Stomach smooth muscle (tissue), 2 donors: ENCODE measurements at regions not wholly inside any gene's neighbourhood (a gene's known extent, or its start where the extent isn't known, plus 50 kb on each side); places are given as distances from the start of the nearest gene placed in this dataset.
"Not testable (repeated sequence)": the region's sequence is repeated elsewhere in the genome, so short reads cannot be mapped to it uniquely, and the experiment has no call there.

Experiments
- H3K27ac ChIP-seq: one replicate; pipeline ENCODE4 v1.7.0; 2013; ENCODE audit warnings: mild to moderate bottlenecking, low read length, inconsistent platforms
- H3K27me3 ChIP-seq, 2 donors: one replicate each; pipeline ENCODE4 v1.7.0; 2013; ENCODE audit warnings: low read length in 2 of 2; ENCODE audit not compliant: insufficient read depth in 2 of 2, control insufficient read depth in 1 of 2
- H3K36me3 ChIP-seq, 2 donors: one replicate each; pipeline ENCODE4 v1.7.0; 2013; ENCODE audit warnings: low read length in 2 of 2; ENCODE audit not compliant: control insufficient read depth in 2 of 2, insufficient read depth in 2 of 2
- H3K4me1 ChIP-seq: one replicate; pipeline ENCODE4 v1.7.0; 2013; ENCODE audit warnings: low read length; ENCODE audit not compliant: control insufficient read depth, insufficient read depth
- H3K4me3 ChIP-seq, 2 donors: one replicate each; pipeline ENCODE4 v1.7.0; 2013; ENCODE audit warnings: low read length in 2 of 2
- H3K9ac ChIP-seq, 2 donors: one replicate each; pipeline ENCODE4 v1.7.0; 2013; ENCODE audit warnings: low read length in 2 of 2, mild to moderate bottlenecking in 1 of 2
- H3K9me3 ChIP-seq, 2 donors: one replicate each; pipeline ENCODE4 v1.7.0; 2013; ENCODE audit warnings: low read length in 2 of 2; ENCODE audit not compliant: control insufficient read depth in 2 of 2
- donor health status: healthy.
- donor health status: Pancreatic carcinoma.

- not testable (repeated sequence) for H3K4me3 ChIP-seq, H3K27ac ChIP-seq, H3K9ac ChIP-seq, H3K9me3 ChIP-seq, H3K27me3 ChIP-seq, H3K4me1 ChIP-seq, H3K36me3 ChIP-seq
Measured at GRCh38 chr9:2391509-2392132, 230.0 kb upstream of the VLDLR start.

DNA sequence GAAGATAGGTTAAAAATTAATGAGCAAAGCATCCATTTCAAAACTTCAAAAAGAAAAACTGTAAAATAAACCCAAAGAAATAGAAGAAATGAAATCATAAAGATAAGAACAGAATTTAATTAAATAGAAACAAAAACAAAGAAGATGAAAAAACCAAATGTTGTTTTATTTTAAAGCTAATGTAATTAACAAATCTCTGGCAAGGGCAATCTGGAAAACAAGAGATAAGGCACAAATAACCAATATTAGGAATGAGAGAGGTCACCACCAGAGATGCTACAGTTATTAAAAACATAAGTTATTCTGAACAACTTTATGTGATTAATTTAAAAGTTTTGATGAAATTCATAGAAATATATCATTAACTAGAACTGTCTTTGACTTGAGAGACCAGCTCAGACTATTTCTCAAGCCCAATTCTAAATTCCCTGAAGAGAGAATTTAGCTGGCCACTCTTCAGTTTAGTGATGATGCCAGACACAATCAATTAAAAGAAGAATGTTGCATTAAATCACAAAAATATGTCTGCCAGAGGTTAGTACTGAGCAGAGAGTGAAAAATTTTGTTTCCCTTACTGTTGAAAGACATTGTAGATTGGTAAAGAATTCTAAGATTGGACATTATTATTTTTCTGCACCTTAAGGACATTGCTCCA is 227.4 kb upstream of the VLDLR start:
- H3K4me1 ChIP-seq, H3K27me3 ChIP-seq, H3K27ac ChIP-seq, H3K9ac ChIP-seq, H3K9me3 ChIP-seq, H3K36me3 ChIP-seq, H3K4me3 ChIP-seq: not testable (repeated sequence)

GRCh38 chr9:2395814-2396612 is 225.6 kb upstream of the VLDLR start:
- H3K27ac ChIP-seq: no peak overlapping the region
- no peaks in the 10 kb centered on the region for H3K36me3 ChIP-seq
- H3K4me3 ChIP-seq: no peak overlapping the region

GRCh38 chr9:2396622-2397285 is 224.8 kb upstream of the VLDLR start:
- H3K36me3 ChIP-seq: no peaks in the 10 kb centered on the region
- H3K4me3 ChIP-seq: no peak overlapping the region
- no peak overlapping the region for H3K27ac ChIP-seq
- no peaks in the 10 kb centered on the region for H3K27me3 ChIP-seq
- no peak overlapping the region for H3K9ac ChIP-seq
- no peaks in the 10 kb centered on the region for H3K4me1 ChIP-seq
- no peaks in the 10 kb centered on the region for H3K9me3 ChIP-seq

More at GRCh38 chr9:2395814-2396612, 225.6 kb upstream of the VLDLR start:
- no peaks in the 10 kb centered on the region for H3K27me3 ChIP-seq
- no peak overlapping the region for H3K9ac ChIP-seq
- H3K4me1 ChIP-seq: no peaks in the 10 kb centered on the region
- H3K9me3 ChIP-seq: no peaks in the 10 kb centered on the region

GRCh38 chr9:2397875-2398274 is 223.7 kb upstream of the VLDLR start:
- not testable (repeated sequence) for H3K9ac ChIP-seq, H3K36me3 ChIP-seq, H3K4me1 ChIP-seq, H3K4me3 ChIP-seq, H3K27me3 ChIP-seq, H3K27ac ChIP-seq, H3K9me3 ChIP-seq

DNA sequence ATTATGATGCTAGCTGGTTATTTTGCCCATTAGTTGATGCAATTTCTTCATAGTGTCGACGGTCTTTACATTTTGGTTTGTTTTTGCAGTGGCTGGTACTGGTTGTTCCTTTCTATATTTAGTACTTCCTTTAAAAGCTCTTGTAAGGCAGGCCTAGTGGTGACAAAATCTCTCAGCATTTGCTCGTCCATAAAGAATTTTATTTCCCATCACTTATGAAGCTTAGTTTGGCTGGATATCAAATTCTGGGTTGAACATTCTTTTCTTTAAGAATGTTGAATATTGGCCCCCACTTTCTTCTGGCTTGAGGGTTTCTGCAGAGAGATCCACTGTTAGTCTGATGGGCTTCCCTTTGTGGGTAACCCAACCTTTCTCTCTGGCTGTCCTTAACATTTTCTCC is 219.8 kb upstream of the VLDLR start:
- not testable (repeated sequence) for H3K9ac ChIP-seq, H3K4me3 ChIP-seq, H3K27me3 ChIP-seq, H3K9me3 ChIP-seq, H3K4me1 ChIP-seq, H3K27ac ChIP-seq, H3K36me3 ChIP-seq

DNA sequence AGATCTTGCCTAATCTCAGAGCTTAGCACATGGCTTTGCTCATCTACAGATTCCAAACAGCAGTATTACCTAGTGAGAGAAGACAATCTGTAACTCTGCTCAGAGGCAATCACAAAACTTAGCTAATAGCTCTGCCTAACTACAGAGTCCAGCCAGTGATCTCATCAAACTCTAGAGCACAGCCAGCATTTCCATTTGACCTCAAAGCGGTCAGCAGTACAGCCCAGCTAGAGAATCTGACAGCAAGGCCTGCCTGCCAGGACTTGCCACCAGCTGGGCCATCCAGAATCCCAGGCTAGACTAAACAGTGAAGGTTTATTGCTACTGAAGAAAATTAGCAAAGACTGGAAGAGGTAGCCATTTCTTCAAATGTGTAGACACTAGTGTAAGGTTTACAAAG is 217.9 kb upstream of the VLDLR start:
- Histone ChIP-seq H3K9me3 (no peaks in the 10 kb centered on the region), H3K9ac (no peak overlapping the region), H3K27me3 (no peaks in the 10 kb centered on the region), H3K4me3 (no peak overlapping the region), H3K36me3 (no peaks in the 10 kb centered on the region), H3K27ac (no peak overlapping the region), H3K4me1 (no peaks in the 10 kb centered on the region)

- H3K4me3 ChIP-seq: no peak overlapping the region
- H3K4me1 ChIP-seq: no peaks in the 10 kb centered on the region
- H3K27me3 ChIP-seq: no peaks in the 10 kb centered on the region
- H3K27ac ChIP-seq: no peak overlapping the region
- no peaks in the 10 kb centered on the region for H3K36me3 ChIP-seq
- no peak overlapping the region for H3K9ac ChIP-seq
- no peaks in the 10 kb centered on the region for H3K9me3 ChIP-seq
Measured at GRCh38 chr9:2406252-2406651, 215.3 kb upstream of the VLDLR start.

GRCh38 chr9:2407450-2407849 is 214.1 kb upstream of the VLDLR start:
- Histone ChIP-seq H3K27me3 (no peaks in the 10 kb centered on the region), H3K27ac (no peak overlapping the region), H3K4me1 (no peaks in the 10 kb centered on the region), H3K9ac (no peak overlapping the region), H3K4me3 (no peak overlapping the region), H3K36me3 (no peaks in the 10 kb centered on the region), H3K9me3 (no peaks in the 10 kb centered on the region)

DNA sequence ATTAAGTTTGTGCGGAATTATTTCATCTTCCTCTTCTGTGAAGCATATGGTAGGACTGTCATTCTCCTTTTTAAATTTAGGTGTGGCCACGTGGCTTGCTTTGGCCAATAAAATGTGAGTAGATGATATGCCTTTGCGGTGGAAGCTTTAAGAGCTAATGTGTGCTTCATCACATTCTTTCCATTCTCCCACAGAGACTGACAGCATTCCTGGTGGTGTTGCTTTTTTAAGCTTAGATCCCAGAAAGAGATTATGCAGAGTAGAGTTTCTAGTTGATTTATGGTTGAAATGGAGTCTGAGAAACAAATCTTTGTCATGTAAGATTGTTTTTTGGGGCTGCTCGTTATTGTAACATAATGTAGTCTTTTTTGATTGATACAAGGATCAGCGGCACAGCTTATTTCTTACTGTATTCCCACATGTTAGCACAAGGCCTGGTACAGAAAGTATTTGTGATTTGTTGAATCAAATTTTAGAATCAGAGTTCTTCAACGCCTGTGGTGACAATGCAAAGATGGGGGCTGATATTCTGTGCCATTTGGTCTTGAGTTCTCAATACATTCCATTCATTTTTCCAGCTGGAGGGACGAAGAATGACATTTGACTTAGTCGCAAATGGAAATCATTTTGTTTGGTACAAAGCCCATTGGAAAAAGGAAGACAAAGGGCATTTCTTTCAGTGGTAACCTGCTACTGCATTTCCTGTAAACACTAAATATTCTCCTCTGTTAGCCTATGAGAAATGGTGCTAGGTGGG is 209.9 kb upstream of the VLDLR start:
- Histone ChIP-seq H3K9me3 (no peaks in the 10 kb centered on the region), H3K9ac (no peak overlapping the region), H3K4me3 (no peak overlapping the region), H3K27ac (no peak overlapping the region), H3K4me1 (no peaks in the 10 kb centered on the region), H3K27me3 (no peaks in the 10 kb centered on the region), H3K36me3 (no peaks in the 10 kb centered on the region)
